NOMO-1 treated with DMSO at 0.1 percent for 48 hours (cell line): ENCODE measurements at regions not wholly inside any gene's neighbourhood (a gene's known extent, or its start where the extent isn't known, plus 50 kb on each side); places are given as distances from the start of the nearest gene placed in this dataset.

ENCODE experiments used
- DNase-seq: peaks from one replicate; lab custom pipeline; 2025; ENCODE audit not compliant: unreplicated experiment; lab: John Stamatoyannopoulos, UW

GRCh38 chr6:44062771-44063560 lies 64.3 kb downstream of the MRPL14 start:
- no peak for DNase-seq

DNA sequence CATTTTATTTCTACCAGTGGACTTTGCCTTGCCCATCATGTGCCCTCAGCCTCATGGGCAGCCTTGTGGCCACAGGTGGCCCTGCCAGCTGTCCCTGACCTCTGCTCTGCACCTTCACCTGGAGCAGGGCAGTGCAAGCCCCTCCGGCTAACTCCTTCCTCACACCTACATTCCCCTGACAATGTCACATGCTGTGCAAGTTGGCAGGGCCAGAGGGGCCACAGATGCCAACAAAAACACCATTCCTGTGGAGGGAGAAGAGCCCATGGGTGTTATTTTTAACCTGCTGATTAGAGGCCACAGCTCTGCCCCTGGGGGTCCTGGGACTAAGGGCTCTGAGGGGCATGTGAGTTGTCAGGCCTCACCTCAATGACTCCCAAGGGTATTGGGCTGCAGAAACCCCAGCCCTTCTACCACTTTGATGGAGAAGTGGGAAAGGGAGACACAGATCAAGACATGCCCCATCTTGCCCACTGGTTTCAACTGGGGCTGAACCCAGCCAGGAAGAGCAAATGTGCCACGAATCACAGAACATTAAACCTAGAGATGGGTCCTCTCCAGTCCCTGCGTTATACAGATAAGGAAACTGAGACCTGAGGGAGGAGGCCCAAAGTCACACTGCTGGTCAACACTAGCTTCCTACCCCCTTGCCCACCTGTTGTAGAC lies 65.0 kb downstream of the MRPL14 start:
- no peak for DNase-seq

DNA sequence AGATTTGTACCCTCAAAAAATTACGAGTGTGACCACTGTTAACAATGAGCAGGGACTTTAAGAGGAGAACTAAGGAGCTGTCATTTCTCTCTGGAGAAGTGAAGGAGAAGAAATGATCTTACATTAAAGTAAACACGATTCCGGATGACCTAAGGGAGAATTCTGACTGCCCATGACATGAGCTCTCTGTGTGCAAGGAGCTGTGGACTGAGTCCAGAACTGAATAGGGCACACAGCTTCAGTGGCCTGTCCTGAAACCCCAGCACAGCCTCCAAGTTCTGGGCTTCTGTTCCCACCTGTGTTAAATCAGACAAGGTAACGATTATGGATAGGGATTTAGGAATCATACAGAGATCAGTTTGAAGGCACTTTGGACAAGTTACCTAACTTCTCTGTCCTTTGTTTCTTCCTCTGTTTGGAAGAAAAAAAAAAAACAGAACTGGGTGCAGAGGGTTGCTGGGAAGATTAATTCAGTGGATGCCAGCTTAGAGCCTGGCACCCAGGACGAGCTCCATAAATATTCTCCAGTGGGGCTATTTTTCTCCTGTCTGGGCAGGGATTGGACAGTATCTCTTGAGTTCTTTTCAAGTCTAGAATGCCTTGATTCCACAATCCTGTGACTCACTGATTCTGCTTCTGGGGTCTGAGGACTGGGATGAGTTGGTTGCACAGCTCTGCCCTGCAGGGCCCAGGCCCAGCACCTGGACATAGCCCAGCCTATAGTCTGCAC lies 65.7 kb downstream of the MRPL14 start:
- no peak for DNase-seq

DNA sequence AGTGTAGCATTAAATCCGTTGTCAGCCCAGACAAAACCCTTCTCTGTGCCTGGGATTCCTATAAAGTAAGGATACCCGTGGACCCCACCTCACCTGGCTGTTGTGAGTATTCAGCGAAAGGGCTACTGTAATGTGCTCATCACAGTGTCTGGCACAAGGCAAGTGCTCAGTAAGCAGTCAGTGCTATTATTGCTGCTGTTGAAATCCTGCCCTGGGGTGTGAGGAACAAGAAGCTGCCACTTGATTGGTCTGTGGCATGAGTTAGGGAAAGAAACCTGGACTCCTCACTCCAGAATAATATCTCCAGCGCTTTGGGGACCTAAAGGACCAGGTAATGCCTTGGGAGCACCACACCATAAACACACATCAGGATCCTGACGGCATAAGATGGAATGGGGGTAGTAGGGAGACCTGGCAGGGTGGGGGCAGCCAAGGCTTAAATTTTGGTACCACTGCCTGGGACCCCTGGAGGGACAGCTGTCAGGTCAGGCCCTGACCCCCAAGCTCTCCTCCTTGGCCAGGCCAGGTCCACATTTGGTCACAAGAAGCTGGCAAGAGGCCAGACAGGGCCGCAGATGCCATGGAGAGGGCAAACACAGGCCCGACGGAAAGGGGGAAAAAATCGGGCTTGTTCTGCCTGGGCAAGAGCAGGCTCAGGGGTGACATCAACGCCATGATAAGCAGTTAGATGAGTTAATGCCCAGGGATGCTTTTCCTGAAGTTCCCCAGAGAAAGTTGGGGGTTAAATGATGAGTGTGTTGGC lies 66.5 kb downstream of the MRPL14 start:
- no peak for DNase-seq

- no peak for DNase-seq
These were observed 67.6 kb downstream of the MRPL14 start for GRCh38 chr6:44059359-44060346.

DNA sequence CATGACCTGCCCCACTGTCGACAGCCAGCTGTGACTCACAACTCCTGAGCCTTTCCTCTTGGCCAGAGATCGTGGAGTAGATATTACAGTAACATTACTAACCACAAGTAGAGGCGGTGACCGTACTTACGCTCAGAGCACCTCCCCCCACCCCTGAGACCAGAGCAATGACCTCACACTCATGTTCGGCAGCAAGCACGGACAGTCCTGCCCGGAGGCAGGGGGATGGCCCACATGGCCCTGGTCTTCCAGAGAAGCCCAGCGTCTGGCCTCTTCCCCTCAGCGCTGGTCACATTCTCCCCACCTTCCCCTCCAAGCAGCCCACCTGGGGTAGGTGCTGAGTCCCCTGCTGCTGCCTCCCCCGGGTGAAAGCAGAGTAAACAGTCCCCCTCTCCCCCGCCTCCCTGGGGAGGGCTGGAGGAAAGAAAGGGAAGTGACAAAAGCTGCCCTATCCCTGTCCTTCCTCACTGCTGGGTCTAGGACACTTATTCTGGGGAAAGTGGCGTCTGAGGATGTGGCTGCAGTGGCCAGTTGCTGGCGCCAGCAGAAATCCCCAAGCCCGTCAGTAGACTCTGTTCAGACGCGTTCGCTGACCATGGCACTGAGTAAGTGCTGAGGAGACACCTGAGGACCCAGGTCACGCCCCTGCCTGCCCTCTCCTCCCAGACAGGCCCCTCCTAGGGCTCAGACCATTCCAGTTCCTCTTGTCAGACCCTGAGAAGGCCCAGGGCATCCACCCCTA lies 68.5 kb downstream of the MRPL14 start:
- DNase-seq: no peak

DNA sequence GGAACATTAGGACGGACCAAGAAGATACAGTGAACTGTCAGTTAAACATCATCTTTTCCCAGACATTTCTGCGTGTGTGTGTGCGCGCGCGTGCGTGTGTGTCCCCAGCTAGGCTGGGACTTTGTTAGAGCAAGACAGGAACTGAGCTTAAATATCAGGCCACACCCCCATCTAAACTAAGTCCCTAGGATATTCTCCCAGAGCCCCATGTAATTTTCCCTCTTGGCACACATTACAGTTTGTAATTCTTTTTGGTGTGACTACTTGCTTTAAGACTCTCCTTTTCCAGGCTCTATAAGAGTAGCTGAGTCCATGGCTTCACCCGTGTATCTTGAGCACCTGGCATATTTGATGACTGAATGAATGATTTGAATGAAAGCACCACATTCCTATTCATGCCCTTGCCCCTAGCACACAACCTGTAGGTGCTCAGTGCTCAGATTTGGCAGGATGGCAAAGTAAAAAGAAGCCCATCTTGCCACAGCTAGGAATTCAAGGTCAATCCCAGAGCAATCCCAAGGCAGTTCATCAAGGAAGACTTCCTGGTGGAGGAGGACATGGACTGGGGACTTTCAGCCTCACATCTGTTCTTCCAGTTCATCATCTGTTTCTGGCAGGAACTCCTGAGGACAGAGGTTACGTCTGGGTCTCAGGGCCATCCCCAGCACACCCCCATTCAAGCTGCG lies 69.2 kb downstream of the MRPL14 start:
- DNase-seq: no peak

GRCh38 chr6:44057238-44057930 lies 69.9 kb downstream of the MRPL14 start:
- no peak for DNase-seq

GRCh38 chr6:44056392-44057237 lies 70.6 kb downstream of the MRPL14 start:
- no peak for DNase-seq

- no peak for DNase-seq
These were observed 72.3 kb downstream of the MRPL14 start for GRCh38 chr6:44054721-44055559.

DNA sequence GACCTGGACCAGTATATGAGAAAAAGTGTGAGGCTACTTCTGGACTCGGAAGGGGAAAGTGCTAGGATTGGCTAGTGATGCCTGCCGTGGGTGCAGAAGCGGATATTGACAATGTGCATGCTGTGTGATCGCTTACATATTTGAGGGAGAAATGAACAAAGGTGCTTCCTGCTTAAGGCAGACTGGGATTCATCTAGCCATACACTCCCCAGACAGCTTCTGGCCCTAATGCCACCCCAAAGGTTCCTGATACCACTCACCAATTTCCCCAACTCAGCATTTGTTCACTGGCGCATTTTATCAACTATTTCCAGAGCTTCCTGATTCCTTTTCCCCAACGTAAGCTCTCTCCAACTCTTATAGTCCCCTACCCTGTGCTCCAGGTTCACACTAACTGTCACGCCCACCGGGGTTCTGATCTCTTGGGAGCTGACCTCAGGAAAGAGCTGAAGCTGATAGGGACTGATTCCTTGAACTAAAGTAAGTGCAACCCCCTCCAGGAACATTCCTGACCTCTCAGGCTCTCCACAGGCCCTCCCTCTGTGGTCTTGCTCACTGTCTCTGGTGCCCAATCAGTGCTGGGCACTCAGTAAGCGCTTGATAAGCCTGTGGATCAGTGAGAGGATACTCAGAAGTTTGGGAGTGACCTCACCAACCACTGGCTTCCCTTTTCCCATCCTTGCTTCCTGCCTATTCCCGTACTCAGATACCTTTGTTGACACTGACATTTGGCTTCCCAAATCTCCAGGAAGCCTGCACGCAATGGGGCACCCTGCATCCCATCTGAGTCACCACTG lies 73.3 kb downstream of the MRPL14 start:
- DNase-seq: no peak

DNA sequence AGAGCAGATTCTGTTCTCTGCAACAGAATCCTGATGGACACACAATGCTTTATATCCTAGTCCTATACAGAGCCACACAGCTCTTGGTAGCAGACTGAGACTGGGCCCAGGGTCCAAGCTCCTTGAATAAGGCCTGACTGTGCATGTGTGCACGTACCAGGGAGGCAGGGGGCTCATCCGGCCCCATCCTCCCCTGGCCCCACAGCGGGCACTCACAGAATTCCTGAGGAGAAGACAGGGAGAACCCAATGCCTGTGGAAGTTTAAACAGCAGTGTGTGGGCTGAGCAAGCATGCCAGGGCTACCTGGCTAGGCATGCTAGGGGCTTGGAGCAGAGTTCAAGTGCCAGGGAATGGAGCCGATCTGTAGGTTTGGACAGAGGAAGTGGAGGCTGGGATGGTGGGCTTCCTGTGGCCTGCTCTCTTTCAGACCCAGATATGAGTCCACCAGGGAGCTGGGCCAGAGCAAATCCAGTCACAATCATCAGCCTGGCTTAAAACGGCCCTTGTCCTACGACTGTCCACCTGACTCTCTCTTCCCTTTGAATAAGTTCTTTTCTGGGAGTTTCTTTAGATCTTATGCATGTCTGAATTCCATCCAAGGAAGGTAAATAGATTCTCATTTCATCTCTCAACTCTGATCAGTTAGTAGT lies 74.0 kb downstream of the MRPL14 start:
- DNase-seq: no peak

GRCh38 chr6:44052419-44053023 lies 74.7 kb downstream of the MRPL14 start:
- no peak for DNase-seq

GRCh38 chr6:44051515-44051914 lies 75.7 kb downstream of the MRPL14 start:
- no peak for DNase-seq
